Astrocyte of the cerebellum (primary cell): ENCODE measurements at regions not wholly inside any gene's neighbourhood (a gene's known extent, or its start where the extent isn't known, plus 50 kb on each side); places are given as distances from the start of the nearest gene placed in this dataset.
A peak's percentile ranks its signal among the peaks of the same experiment; 100 is the strongest.

Source experiments
- DNase-seq: peaks from one replicate; pipeline ENCODE4 v3.0.0-alpha.2; 2011; ENCODE audit warnings: low read depth
- H3K4me3 ChIP-seq: 2 replicates; pipeline ENCODE4 v1.5.1; 2011; ENCODE audit warnings: mild to moderate bottlenecking, low read depth, low read length, moderate library complexity
- CTCF ChIP-seq: IDR thresholded peaks from 2 replicates; pipeline ENCODE4 v1.5.1; 2012; ENCODE audit warnings: low read length, low read depth, moderate library complexity, mild to moderate bottlenecking; ENCODE audit errors: missing control alignments
- in situ Hi-C: cut with HindIII; loops from 2 replicates; pipeline ENCODE4 v1.10.0; 2017; ENCODE audit warnings: low sequenced_read_pairs

- no peak for DNase-seq
- no peak overlapping the region for H3K4me3 ChIP-seq
- in situ Hi-C loops, result no loop called here
- TF ChIP-seq CTCF, result no peak
Observed at GRCh38 chr9:31272456-31273295, 1111.8 kb upstream of the ACO1 start.

GRCh38 chr9:31275419-31275818 lies 1109.0 kb upstream of the ACO1 start:
- no peak for DNase-seq

GRCh38 chr9:31290731-31291130 lies 1093.7 kb upstream of the ACO1 start:
- DNase-seq, result no peak
- in situ Hi-C loops, result no loop called here
- TF ChIP-seq CTCF, result no peak
- H3K4me3 ChIP-seq, result no peak overlapping the region

More at GRCh38 chr9:31275419-31275818, 1109.0 kb upstream of the ACO1 start:
- in situ Hi-C loops, result no loop called here
- H3K4me3 ChIP-seq, result no peak overlapping the region
- no peak for TF ChIP-seq CTCF

- no peak overlapping the region for H3K4me3 ChIP-seq
- no peak for DNase-seq
- TF ChIP-seq CTCF, result no peak
- in situ Hi-C loops, result no loop called here
Observed at GRCh38 chr9:31302620-31303418, 1081.6 kb upstream of the ACO1 start.

GRCh38 chr9:31304576-31304975 lies 1079.9 kb upstream of the ACO1 start:
- H3K4me3 ChIP-seq, result no peak overlapping the region
- peak; percentile 70 for DNase-seq
- in situ Hi-C loops, result no loop called here
- no peak for TF ChIP-seq CTCF

GRCh38 chr9:31314241-31314640 lies 1070.2 kb upstream of the ACO1 start:
- no peak for TF ChIP-seq CTCF

More at GRCh38 chr9:31314241-31314640, 1070.2 kb upstream of the ACO1 start:
- no peak overlapping the region for H3K4me3 ChIP-seq
- in situ Hi-C loops, result no loop called here
- DNase-seq, result no peak
